GM12891 (cell line): ENCODE measurements at regions not wholly inside any gene's neighbourhood (a gene's known extent, or its start where the extent isn't known, plus 50 kb on each side); places are given as distances from the start of the nearest gene placed in this dataset.

Source experiments
- DNase-seq: peaks from one replicate; pipeline ENCODE4 v3.0.0; 2011; ENCODE audit warnings: low spot score; ENCODE audit not compliant: insufficient read length
- FAIRE-seq: peaks from 2 replicates; lab custom pipeline; 2011; peaks lifted over from hg19 to GRCh38; lab: Jason Lieb, UNC
- PAX5 ChIP-seq: IDR thresholded peaks from 2 replicates; pipeline ENCODE4 v1.6.1; 2011; ENCODE audit warnings: low read length, moderate library complexity, mild to moderate bottlenecking; ENCODE audit not compliant: insufficient read depth, severe bottlenecking
- POLR2A ChIP-seq: IDR thresholded peaks from 2 replicates; pipeline ENCODE4 v1.6.1; 2011; ENCODE audit warnings: low read depth, low read length, control low read depth
- POLR2AphosphoS5 ChIP-seq: IDR thresholded peaks from 2 replicates; pipeline ENCODE4 v1.6.1; 2011; ENCODE audit warnings: low read depth, low read length, control low read depth
- POU2F2 ChIP-seq: IDR thresholded peaks from 2 replicates; pipeline ENCODE4 v1.6.1; 2011; ENCODE audit warnings: low read depth, mild to moderate bottlenecking, control low read depth, low read length, moderate library complexity
- SPI1 ChIP-seq: IDR thresholded peaks from 2 replicates; pipeline ENCODE4 v1.6.1; 2011; ENCODE audit warnings: low read depth, low read length, control low read depth
- TAF1 ChIP-seq: IDR thresholded peaks from 2 replicates; pipeline ENCODE4 v1.6.1; 2011; ENCODE audit warnings: low read depth, low read length, control low read depth

DNA sequence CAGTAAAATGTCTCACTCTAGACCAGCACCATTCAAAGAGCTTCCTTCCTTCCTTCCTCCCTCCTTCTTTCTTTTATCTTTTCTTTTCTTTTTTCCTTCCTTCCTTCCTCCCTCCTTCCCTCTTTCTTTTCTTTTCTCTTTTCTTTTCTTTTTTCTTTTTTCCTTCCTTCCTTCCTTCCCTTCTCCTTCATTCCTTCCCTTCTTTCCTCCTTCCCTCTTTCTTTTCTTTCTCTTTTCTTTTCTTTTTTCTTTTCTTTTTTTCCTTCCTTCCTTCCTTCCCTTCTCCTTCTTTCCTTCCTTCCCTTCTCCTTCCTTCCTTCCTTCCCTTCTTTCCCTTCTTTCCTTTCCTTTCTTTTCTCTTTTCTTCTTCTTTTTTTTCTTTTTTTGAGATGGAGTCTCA lies 985.1 kb downstream of the DSC3 start:
- FAIRE-seq = no peak

GRCh38 chr18:30056528-30056927 lies 986.0 kb downstream of the DSC3 start:
- FAIRE-seq = no peak
- TF ChIP-seq SPI1 = peak; percentile 74
- TF ChIP-seq POLR2A = no peak
- no peak for DNase-seq

More for the DNA sequence above, 985.1 kb downstream of the DSC3 start:
- DNase-seq = no peak
- no peak for TF ChIP-seq TAF1
- no peak for TF ChIP-seq PAX5
- TF ChIP-seq POLR2A = no peak
- TF ChIP-seq POU2F2 = no peak
- no peak for TF ChIP-seq POLR2AphosphoS5
- TF ChIP-seq SPI1 = no peak

DNA sequence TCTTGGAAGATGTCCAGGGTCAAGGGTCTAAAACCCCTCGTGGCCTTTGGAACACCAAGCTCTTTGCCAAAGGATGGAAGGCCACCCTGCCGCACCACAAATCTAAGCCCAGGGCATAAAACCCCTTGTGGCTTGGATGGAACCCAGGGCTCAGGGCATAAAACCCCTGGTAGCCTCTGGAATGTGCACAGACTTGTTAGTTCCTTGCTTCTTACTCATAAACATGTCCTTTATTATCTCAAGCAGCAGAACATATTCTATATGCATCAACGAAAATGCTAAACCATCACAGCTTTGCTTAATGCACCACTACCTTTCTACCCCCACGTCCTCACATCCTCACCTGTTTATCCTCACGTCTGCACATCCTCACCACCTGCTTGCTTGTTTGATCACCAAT lies 998.0 kb downstream of the DSC3 start:
- no peak for FAIRE-seq
- no peak for DNase-seq
- TF ChIP-seq PAX5 (no peak), SPI1 (no peak), TAF1 (no peak)

- FAIRE-seq = no peak
- DNase-seq = no peak
- TF ChIP-seq PAX5 (no peak), POLR2A (no peak), POU2F2 (no peak), TAF1 (no peak), SPI1 (no peak), POLR2AphosphoS5 (no peak)
Measured at GRCh38 chr18:30039201-30039600, 1003.3 kb downstream of the DSC3 start.

- no peak for DNase-seq
- TF ChIP-seq PAX5 (no peak), SPI1 (no peak), POU2F2 (no peak), POLR2AphosphoS5 (no peak), POLR2A (no peak), TAF1 (no peak)
- no peak for FAIRE-seq
Measured at GRCh38 chr18:30034818-30035217, 1007.7 kb downstream of the DSC3 start.

GRCh38 chr18:30016179-30016578 lies 1026.4 kb downstream of the DSC3 start:
- DNase-seq (no peak), FAIRE-seq (no peak)

DNA sequence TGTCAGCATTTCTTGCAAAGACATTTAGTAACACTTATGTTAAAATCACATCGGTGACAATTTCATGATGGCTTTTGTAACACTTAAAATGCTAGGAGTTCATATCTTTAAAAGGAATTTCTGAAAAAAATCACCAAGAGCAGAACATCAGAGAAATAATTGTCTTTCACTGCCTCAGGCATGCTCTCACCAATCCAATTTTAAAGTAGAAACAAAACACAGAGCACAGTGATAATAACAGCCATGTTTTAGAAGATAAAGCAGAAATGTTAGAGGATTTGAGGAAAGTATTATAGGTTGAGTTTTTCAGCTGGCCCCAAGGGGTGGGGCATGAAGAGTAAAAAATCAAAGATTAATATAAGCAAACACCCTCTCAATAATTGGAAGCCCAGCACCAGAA lies 1037.6 kb downstream of the DSC3 start:
- no peak for FAIRE-seq
- TF ChIP-seq TAF1 = no peak
- no peak for DNase-seq

More at GRCh38 chr18:30016179-30016578, 1026.4 kb downstream of the DSC3 start:
- TF ChIP-seq POLR2AphosphoS5 = no peak
- TF ChIP-seq POU2F2 = no peak
- no peak for TF ChIP-seq PAX5
- TF ChIP-seq TAF1 = no peak
- no peak for TF ChIP-seq POLR2A
- TF ChIP-seq SPI1 = no peak

- no peak for DNase-seq
- no peak for FAIRE-seq
- TF ChIP-seq PAX5 = no peak
- TF ChIP-seq TAF1 = no peak
Measured at GRCh38 chr18:29982218-29982617, 1060.3 kb downstream of the DSC3 start.

DNA sequence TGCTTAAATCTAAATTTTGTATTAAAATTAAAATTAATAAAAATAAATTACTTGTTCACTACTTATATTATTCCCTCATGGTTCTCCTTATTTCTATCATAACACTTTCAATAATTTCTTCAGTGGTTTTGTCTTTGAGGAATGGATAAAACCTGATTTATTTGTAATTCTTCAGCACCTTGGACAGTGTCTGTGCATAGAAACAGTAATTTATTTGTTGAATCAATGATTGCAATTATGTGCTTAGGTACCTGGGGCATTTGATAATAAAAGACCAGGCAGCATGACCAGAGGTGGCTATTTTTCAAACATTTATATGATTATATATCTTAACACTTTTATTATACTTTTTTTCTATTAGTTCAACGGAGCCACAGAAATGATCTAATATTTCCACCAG lies 1062.7 kb downstream of the DSC3 start:
- FAIRE-seq (no peak), DNase-seq (no peak)
- TF ChIP-seq POLR2AphosphoS5 (no peak), POU2F2 (no peak), POLR2A (no peak), TAF1 (no peak), SPI1 (no peak), PAX5 (no peak)

- FAIRE-seq = no peak
- TF ChIP-seq POU2F2 = no peak
- no peak for TF ChIP-seq POLR2A
- TF ChIP-seq PAX5 = no peak
- TF ChIP-seq SPI1 = no peak
- TF ChIP-seq POLR2AphosphoS5 = no peak
- no peak for TF ChIP-seq TAF1
- no peak for DNase-seq
Measured at GRCh38 chr18:29969876-29970275, 1072.7 kb downstream of the DSC3 start.

GRCh38 chr18:29962579-29962978 lies 1080.0 kb downstream of the DSC3 start:
- DNase-seq (no peak), FAIRE-seq (no peak)
- no peak for TF ChIP-seq SPI1
- no peak for TF ChIP-seq POLR2A
- no peak for TF ChIP-seq POLR2AphosphoS5
- TF ChIP-seq PAX5 = no peak
- TF ChIP-seq POU2F2 = no peak
